ENCODE measurements at regions not wholly inside any gene's neighbourhood (a gene's known extent, or its start where the extent isn't known, plus 50 kb on each side); places are given as distances from the start of the nearest gene placed in this dataset.
"Not testable (repeated sequence)": the region's sequence is repeated elsewhere in the genome, so short reads cannot be mapped to it uniquely, and the experiment has no call there.

- DNase-seq (ENCODE audit: low spot score), result no peak
Measured at GRCh38 chr11:98703779-98704556, 316.8 kb upstream of the CNTN5 start.

GRCh38 chr11:98710026-98710425 lies 310.7 kb upstream of the CNTN5 start:
- no peak for DNase-seq (ENCODE audit: low spot score)

- no peak for DNase-seq (ENCODE audit: low spot score)
Measured at GRCh38 chr11:98710986-98711385, 309.8 kb upstream of the CNTN5 start.

- no peak for DNase-seq (ENCODE audit: low spot score)
Measured at GRCh38 chr11:98720951-98721350, 299.8 kb upstream of the CNTN5 start.

GRCh38 chr11:98725471-98725870 lies 295.3 kb upstream of the CNTN5 start:
- DNase-seq (ENCODE audit: low spot score), result no peak

GRCh38 chr11:98728421-98728820 lies 292.3 kb upstream of the CNTN5 start:
- DNase-seq (ENCODE audit: low spot score), result no peak

- DNase-seq (ENCODE audit: low spot score), result no peak
Measured at GRCh38 chr11:98729118-98729517, 291.6 kb upstream of the CNTN5 start.

- no peak for DNase-seq (ENCODE audit: low spot score)
Measured at GRCh38 chr11:98732947-98733346, 287.8 kb upstream of the CNTN5 start.

- not testable (repeated sequence) for DNase-seq (ENCODE audit: low spot score)
Measured at GRCh38 chr11:98733378-98733777, 287.4 kb upstream of the CNTN5 start.

GRCh38 chr11:98734686-98735085 lies 286.1 kb upstream of the CNTN5 start:
- DNase-seq (ENCODE audit: low spot score), result no peak

GRCh38 chr11:98736833-98737232 lies 283.9 kb upstream of the CNTN5 start:
- no peak for DNase-seq (ENCODE audit: low spot score)

GRCh38 chr11:98740321-98740720 lies 280.4 kb upstream of the CNTN5 start:
- DNase-seq (ENCODE audit: low spot score), result no peak

- DNase-seq (ENCODE audit: low spot score), result not testable (repeated sequence)
Measured at GRCh38 chr11:98763446-98763845, 257.3 kb upstream of the CNTN5 start.

GRCh38 chr11:98766903-98767302 lies 253.8 kb upstream of the CNTN5 start:
- DNase-seq (ENCODE audit: low spot score), result no peak

- not testable (repeated sequence) for DNase-seq (ENCODE audit: low spot score)
Measured at GRCh38 chr11:98770046-98770445, 250.7 kb upstream of the CNTN5 start.

- DNase-seq (ENCODE audit: low spot score), result no peak
Measured at GRCh38 chr11:98771791-98772190, 249.0 kb upstream of the CNTN5 start.

GRCh38 chr11:98772893-98773292 lies 247.9 kb upstream of the CNTN5 start:
- DNase-seq (ENCODE audit: low spot score), result no peak

- no peak for DNase-seq (ENCODE audit: low spot score)
Measured at GRCh38 chr11:98793276-98793675, 227.5 kb upstream of the CNTN5 start.

- no peak for DNase-seq (ENCODE audit: low spot score)
Measured at GRCh38 chr11:98798333-98798732, 222.4 kb upstream of the CNTN5 start.

- DNase-seq (ENCODE audit: low spot score), result no peak
Measured at GRCh38 chr11:98800696-98801095, 220.1 kb upstream of the CNTN5 start.

- no peak for DNase-seq (ENCODE audit: low spot score)
Measured at GRCh38 chr11:98828986-98829708, 191.6 kb upstream of the CNTN5 start.

GRCh38 chr11:98829971-98830370 lies 190.8 kb upstream of the CNTN5 start:
- no peak for DNase-seq (ENCODE audit: low spot score)

GRCh38 chr11:98834776-98835175 lies 186.0 kb upstream of the CNTN5 start:
- DNase-seq (ENCODE audit: low spot score), result no peak

- DNase-seq (ENCODE audit: low spot score), result no peak
Measured at GRCh38 chr11:98835335-98835734, 185.4 kb upstream of the CNTN5 start.

All from HuH-7.5 (cell line).